Pancreas (tissue), 10 donors: ENCODE measurements at regions not wholly inside any gene's neighbourhood (a gene's known extent, or its start where the extent isn't known, plus 50 kb on each side); places are given as distances from the start of the nearest gene placed in this dataset.

Experiments
- ATAC-seq, 4 donors: fragments of 200-7000 bp; cut with Tn5 transposase; one replicate each; pipeline versions ENCODE4 v1.8.0 to v1.9.1; 2020; ENCODE audit warnings: mild to moderate bottlenecking in 4 of 4, moderate library complexity in 4 of 4
- DNase-seq, 6 donors: peaks; one replicate each; pipeline ENCODE4 v3.0.0-alpha.2; 2020
- FAIRE-seq: peaks from 2 replicates; lab custom pipeline; 2012; peaks lifted over from hg19 to GRCh38; lab: Jason Lieb, UNC
- H3K27ac ChIP-seq, 4 donors: fragments of 200-600 bp; sonication (generic); 1 replicate in 3 of 4; 2 replicates in 1 of 4; pipeline versions ENCODE4 v1.5.0 to v1.8.0; 2020
- H3K27me3 ChIP-seq, 4 donors: fragments of 200-600 bp; one replicate each; pipeline ENCODE4 v1.8.0; 2021
- H3K36me3 ChIP-seq, 3 donors: fragments of 200-600 bp; sonication (generic) in 1 of 3; one replicate each; pipeline versions ENCODE4 v1.5.0 to v1.8.0; 2020 to 2021
- H3K4me1 ChIP-seq, 3 donors: fragments of 200-600 bp; one replicate each; pipeline ENCODE4 v1.8.0; 2021
- H3K4me3 ChIP-seq, 4 donors: fragments of 200-600 bp; sonication (generic) in 2 of 4; one replicate each; pipeline versions ENCODE4 v1.5.0 to v1.8.0; 2020 to 2021
- H3K9me3 ChIP-seq, 4 donors: fragments of 200-600 bp; one replicate each; pipeline ENCODE4 v1.8.0; 2021
- CTCF ChIP-seq, 4 donors: fragments of 200-600 bp; sonication (generic) in 3 of 4; IDR thresholded peaks; one replicate each; pipeline versions ENCODE4 v1.5.0 to v1.8.0; 2021; ENCODE audit warnings: antibody characterized with exemption in 4 of 4
- WGBS, 2 donors: extraction: QIAGEN DNeasy Blood & Tissue Kit; methylation state at CpG; one replicate each; pipeline ENCODE4 v1.1.7; 2013; 5-methylcytosine and 5-hydroxymethylcytosine counted together
- intact Hi-C, 3 donors: fragments of 100-400 bp; cut with DNase I; formaldehyde crosslinking; loops; one replicate each; pipeline versions ENCODE4 v1.11.1 to v1.14.2; 2022
- donor health status: healthy with polysubstance abuse.
- donor health status: DM: no; HTN: no; CAD: no; lungs with moderate emphysema.
- donor health status: DM: no; HTN: no; CAD: no.
- donor health status: control.
- donor health status: control.
- donor health status: Bipolar disorder and iron deficiency.
- donor health status: DM: yes; HTN: yes; CAD: no.
- donor health status: DM: no; HTN: no; CAD: no.
- donor health status: DM: no; HTN: no; CAD: no.
- donor health status: DM: yes; HTN: yes; CAD: no.

- Histone ChIP-seq H3K27ac (no peak overlapping the region), H3K4me1 (no peaks in the 10 kb centered on the region), H3K27me3 (no peaks in the 10 kb centered on the region), H3K36me3 (no peaks in the 10 kb centered on the region), H3K9me3 (no peaks in the 10 kb centered on the region), H3K4me3 (no peak overlapping the region)
- DNase-seq (no peak), FAIRE-seq (no peak), ATAC-seq (no peak)
- TF ChIP-seq CTCF (IDR thresholded peaks at IDR 0.05) = no peak
- intact Hi-C loops = no loop called here
- 37 to 41% methylated on average over 1 of the region's 1 CpG for WGBS, 2 donors
Measured at GRCh38 chr4:120472447-120473131, 405.9 kb upstream of the MAD2L1 start.

- DNase-seq (no peak), FAIRE-seq (no peak), ATAC-seq (no peak)
- no peaks in the 10 kb centered on the region for H3K36me3 ChIP-seq
- TF ChIP-seq CTCF (IDR thresholded peaks at IDR 0.05) = no peak
- H3K9me3 ChIP-seq = no peaks in the 10 kb centered on the region
- intact Hi-C loops = no loop called here
- no peak overlapping the region for H3K27ac ChIP-seq
- WGBS, 2 donors = 21 to 33% methylated on average over 3 of the region's 3 CpGs
- H3K4me1 ChIP-seq = no peaks in the 10 kb centered on the region
- no peaks in the 10 kb centered on the region for H3K27me3 ChIP-seq
- H3K4me3 ChIP-seq = no peak overlapping the region
Measured at GRCh38 chr4:120466429-120466828, 399.8 kb upstream of the MAD2L1 start.

GRCh38 chr4:120454788-120455187 is 388.1 kb upstream of the MAD2L1 start:
- no peak overlapping the region for H3K4me3 ChIP-seq
- ATAC-seq = no peak
- intact Hi-C loops = no loop called here
- H3K36me3 ChIP-seq = no peaks in the 10 kb centered on the region
- no peak for FAIRE-seq
- no peaks in the 10 kb centered on the region for H3K4me1 ChIP-seq
- TF ChIP-seq CTCF (IDR thresholded peaks at IDR 0.05) = no peak
- H3K27me3 ChIP-seq = no peaks in the 10 kb centered on the region
- H3K27ac ChIP-seq = no peak overlapping the region
- no peak for DNase-seq
- no peaks in the 10 kb centered on the region for H3K9me3 ChIP-seq

GRCh38 chr4:120452536-120452935 is 385.9 kb upstream of the MAD2L1 start:
- no peak for FAIRE-seq
- no peak overlapping the region for H3K27ac ChIP-seq
- 56 to 58% methylated on average over 1 of the region's 1 CpG for WGBS, 2 donors
- no peaks in the 10 kb centered on the region for H3K9me3 ChIP-seq
- no peaks in the 10 kb centered on the region for H3K4me1 ChIP-seq
- no peak for DNase-seq
- no peak overlapping the region for H3K4me3 ChIP-seq
- TF ChIP-seq CTCF (IDR thresholded peaks at IDR 0.05) = no peak
- ATAC-seq = no peak
- no peaks in the 10 kb centered on the region for H3K36me3 ChIP-seq
- H3K27me3 ChIP-seq = no peaks in the 10 kb centered on the region
- intact Hi-C loops = no loop called here

GRCh38 chr4:120452001-120452400 is 385.4 kb upstream of the MAD2L1 start:
- ATAC-seq (no peak), DNase-seq (no peak), FAIRE-seq (no peak)
- no peaks in the 10 kb centered on the region for H3K4me1 ChIP-seq
- H3K9me3 ChIP-seq = no peaks in the 10 kb centered on the region
- no peaks in the 10 kb centered on the region for H3K27me3 ChIP-seq
- H3K27ac ChIP-seq = no peak overlapping the region
- no peak overlapping the region for H3K4me3 ChIP-seq
- no peak for TF ChIP-seq CTCF (IDR thresholded peaks at IDR 0.05)
- intact Hi-C loops = no loop called here
- H3K36me3 ChIP-seq = no peaks in the 10 kb centered on the region
